SKM-1 treated with dmso at 0.1 percent for 144 hours (cell line): ENCODE measurements at regions not wholly inside any gene's neighbourhood (a gene's known extent, or its start where the extent isn't known, plus 50 kb on each side); places are given as distances from the start of the nearest gene placed in this dataset.
"Not testable (repeated sequence)": the region's sequence is repeated elsewhere in the genome, so short reads cannot be mapped to it uniquely, and the experiment has no call there.

ENCODE experiments used
- DNase-seq: peaks from one replicate; lab custom pipeline; 2025; ENCODE audit not compliant: unreplicated experiment; lab: John Stamatoyannopoulos, UW

DNA sequence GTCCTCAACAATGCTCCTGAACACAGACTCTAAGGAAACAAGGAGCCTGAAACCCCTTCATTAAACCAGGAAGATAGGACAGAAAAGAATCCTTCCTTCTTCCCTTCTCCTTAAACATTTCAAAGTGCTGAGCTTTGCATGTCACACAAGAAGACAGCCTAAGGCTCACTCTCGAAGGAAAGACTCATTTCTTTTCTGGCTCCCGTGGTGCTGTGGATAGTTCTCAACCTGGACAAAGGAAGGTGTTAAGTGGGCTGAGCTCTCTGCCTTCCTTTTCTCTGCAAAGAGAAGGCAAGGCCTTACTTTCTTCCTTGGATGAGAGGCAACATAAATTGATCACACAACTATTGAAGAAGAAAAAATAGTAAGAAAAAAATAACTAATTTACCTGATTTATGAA is 452.4 kb upstream of the DDI1 start:
- DNase-seq = no peak

DNA sequence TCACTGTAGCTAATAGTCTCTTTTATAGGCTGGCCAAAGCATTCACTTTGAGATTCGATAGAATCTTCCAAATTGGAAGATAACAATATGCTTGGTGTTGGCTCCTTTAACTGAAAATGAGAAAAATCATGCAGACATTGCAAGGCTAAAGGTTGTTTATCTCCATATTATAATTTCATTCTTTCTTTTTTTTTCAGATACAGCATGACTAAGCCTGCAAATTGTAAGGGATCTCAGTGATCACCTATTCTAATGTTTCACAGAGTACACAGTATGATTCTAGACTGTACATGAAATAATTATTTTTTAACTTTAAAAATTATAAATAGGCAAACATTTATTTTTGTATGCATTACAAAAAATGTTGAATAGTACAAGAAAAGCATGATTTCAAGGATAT is 451.7 kb upstream of the DDI1 start:
- DNase-seq = no peak

DNA sequence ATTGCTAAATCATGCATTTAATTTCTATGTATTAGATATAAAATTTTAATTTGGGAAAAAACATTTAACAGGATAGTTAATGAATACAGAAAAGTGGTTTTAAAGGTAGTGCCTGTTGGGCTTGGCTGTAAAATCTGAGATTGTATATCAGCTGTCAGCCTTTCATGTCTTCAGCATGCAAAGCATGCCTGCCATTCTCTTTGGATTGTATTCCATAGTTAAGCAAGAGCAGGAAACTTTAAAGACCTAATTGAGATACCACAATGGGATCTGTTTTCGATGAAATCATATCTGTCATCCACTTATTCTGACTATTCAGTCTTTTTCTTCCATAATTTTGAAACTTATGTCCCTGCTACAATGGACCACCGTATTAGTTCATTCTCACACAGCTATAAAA is 451.0 kb upstream of the DDI1 start:
- no peak for DNase-seq

DNA sequence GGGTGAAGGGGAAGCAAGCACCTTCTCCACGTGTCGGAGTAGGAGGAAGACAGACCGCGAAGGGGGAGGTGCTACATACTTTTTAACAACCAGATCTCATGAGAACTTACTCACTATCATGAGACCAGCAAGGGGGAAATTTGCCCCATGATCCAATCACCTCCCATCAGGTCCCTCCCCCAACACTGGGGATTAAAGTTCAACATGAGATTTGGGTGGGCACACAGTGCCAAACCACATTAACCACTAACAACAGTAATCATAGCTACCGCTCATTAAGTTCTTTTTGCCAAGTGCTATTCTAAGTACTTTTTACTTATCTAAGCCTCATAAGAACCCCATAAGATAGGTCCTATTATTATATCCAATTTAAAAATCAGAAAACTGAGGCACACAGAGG is 450.5 kb upstream of the DDI1 start:
- DNase-seq = no peak

DNA sequence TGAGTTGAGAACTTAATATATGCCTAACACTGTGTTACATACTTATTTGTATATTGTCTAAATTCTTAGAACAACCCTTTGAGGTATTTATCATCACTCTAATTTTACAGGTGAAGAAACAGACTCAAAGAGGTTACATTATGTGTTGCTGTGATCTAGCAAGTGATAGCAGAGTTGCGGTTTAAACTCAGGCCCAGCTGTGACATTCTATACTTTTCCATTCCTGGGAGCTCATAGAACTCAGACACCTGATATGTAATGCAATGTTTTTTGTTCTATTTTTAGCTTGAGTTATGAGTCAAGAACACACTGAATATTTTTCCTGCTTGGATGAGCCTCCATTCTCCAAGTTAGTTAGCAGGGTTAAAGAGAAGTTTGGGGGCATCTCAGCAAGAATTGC is 449.7 kb upstream of the DDI1 start:
- no peak for DNase-seq

DNA sequence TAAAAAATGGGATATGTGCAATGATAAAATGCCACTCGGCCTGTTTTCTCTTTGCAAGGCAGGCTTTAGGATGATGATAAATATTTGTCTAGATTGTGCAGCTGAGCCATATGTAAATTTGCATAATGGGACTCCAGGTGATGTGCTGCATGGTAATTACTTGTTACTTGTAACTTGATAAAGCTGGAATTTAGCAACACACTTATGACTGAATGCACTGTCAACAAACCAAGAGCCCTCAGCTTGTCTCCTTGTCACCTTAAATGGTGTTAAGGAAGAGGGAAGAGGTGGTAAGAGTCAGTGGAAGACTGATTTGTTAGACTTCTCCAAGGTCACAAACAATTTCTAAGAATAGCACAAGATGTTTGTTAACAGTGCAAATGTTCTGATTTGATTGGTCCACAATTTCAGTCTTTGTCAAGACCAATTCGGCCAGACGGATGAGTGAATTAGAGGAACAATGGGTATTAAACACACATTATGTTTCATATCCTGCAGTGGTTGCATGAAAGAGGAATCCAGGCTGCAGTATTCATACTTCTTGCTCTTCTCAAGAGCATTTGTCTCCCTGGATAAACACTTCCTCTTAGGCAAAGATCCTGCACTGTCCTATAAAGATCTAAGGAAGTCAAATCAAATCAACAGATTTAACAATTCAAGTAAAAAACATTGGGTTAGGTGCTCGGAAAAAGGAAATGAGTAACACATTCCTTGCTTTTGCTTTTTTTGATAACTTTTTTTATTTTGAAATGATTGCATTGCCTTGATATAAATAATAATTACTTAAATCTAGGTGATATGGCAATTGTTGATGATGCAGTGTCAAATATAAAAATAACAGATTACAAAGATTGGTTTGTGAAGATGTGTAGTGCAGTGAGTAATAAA is 448.3 kb upstream of the DDI1 start:
- no peak for DNase-seq

DNA sequence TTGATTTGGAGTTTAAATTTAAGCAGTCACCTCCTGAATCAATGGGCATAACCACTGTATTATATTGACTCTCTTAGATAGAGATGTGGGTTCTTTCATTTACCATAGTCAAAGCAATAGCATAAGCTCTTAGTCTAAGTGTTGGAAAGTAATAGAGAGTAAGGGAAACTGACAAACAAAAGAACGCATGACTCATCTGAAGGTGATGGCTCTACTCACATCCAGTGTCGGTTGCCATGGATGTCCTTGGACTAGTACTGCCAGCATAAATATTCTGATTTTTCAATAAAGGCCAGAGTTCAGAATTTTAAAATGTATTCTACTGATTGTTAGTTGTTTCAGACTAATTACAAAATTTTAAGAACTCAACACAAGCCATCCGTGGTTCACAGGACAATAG is 444.9 kb upstream of the DDI1 start:
- no peak for DNase-seq

DNA sequence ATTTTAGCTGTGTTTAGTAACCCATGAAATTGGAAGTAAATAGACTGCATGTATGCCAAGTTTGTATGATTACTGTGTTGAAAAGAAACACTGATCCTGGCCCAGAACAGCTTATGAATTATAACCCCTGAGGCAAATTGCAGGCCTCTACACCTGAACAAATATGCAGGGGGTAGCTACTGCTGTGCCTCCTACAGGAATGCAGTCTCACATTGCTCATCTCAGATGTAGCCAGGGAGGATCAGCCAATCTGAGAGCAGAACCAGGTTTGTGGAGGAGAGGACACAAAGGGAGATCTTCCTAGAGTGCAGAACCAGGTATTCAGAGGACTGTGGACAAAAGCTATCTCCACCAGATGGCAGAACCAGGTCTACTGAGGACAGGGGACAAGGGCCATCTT is 442.2 kb upstream of the DDI1 start:
- no peak for DNase-seq

DNA sequence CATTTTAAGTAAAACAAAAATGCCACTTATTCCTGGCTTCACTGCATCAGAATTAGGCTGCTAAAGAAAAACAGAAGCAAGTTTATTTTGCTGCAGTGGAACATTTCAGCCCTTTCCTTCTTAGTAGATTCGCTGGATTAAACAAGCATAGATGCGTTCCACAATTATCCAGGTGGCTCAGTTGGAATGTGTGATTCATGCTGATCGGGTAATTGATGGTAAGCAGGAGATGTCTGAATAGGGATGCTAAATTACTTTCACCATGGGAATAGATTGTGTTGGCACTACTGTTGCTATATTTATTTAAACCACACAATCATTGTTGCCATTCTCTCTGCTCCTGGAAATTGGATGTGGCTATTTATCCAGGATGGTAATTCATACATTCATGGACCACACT is 440.1 kb upstream of the DDI1 start:
- no peak for DNase-seq

DNA sequence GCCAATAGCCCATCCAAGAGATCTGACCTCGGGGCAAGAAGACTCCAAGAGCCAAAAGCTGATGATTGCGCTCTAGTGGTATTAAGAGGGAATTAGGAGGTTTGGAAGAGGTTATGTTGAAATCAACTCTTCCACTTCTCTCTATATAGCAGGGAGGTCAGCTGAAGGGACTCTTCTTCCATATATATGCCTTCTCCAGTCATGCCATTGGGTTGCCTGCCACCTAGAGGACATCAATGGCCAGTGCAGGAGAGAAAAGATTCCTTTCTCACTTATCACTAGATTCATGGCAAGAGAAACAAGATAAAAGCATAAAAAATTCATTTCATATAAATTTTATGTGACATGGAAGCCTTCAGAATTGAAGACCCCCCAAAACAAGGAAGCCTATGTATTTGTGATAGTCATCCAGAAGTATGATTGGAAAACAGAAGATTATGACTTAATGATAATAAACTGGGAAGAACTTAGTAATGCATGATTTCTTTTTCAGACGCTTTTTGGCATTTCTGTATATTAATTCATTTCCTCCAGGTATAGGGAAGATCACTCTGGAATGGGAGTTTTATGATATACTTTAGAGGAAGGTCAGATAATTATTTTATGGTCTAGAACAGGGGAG is 435.1 kb upstream of the DDI1 start:
- DNase-seq = peak; percentile 72

DNA sequence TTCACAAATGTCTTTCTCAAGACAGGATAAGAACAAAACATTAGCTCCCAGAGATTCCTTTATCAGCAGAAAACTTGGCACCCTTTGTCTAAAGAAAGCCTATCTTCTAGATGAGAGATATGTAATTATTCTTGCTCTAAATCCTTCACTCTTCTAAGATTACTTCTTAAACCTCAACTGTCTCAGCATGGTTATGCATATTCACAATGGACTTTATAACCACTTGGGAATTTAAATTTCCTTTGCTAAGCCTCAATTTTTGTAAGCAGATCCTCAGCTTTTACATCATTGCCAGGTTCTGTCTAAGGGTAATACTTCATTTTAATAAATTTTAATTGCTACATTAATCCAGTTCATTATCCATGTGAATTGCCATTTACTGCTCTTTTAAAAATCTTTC is 433.6 kb upstream of the DDI1 start:
- no peak for DNase-seq

DNA sequence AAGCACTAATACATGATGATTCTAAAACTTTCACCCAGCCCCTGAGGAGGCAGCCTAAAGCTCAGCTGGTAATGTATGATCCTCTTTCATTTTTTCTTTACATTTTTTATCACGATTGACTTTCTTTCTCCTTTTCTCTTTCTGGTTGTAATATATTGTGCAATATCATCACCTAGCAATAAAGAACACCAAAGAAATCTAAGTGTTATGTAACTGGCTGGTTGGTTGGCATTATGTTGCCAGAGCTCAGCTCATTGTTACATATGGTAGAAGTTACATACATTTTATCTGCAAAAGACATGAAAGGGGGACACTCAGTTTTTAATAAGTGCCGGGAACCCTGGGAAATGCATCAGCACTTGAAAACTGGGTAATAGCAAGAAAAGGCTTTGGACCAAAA is 432.1 kb upstream of the DDI1 start:
- no peak for DNase-seq

DNA sequence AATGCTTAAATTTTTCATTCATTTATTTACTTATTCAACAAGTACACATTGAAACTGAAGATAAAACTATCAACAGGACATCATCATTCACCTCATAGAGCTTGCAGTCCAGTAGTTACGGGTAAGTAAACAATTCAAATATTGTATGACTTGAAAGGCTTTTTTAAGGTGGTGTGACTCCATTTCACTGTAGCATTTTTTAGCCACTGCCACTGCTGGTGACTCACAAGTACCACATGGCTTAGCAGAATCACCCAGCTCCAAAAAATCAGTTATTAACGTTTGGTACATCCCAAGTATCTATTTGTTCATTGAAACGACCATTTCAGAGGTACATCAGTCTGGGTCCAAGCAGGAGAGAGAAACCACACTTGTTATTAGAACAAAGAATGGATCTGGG is 427.9 kb upstream of the DDI1 start:
- DNase-seq = no peak

DNA sequence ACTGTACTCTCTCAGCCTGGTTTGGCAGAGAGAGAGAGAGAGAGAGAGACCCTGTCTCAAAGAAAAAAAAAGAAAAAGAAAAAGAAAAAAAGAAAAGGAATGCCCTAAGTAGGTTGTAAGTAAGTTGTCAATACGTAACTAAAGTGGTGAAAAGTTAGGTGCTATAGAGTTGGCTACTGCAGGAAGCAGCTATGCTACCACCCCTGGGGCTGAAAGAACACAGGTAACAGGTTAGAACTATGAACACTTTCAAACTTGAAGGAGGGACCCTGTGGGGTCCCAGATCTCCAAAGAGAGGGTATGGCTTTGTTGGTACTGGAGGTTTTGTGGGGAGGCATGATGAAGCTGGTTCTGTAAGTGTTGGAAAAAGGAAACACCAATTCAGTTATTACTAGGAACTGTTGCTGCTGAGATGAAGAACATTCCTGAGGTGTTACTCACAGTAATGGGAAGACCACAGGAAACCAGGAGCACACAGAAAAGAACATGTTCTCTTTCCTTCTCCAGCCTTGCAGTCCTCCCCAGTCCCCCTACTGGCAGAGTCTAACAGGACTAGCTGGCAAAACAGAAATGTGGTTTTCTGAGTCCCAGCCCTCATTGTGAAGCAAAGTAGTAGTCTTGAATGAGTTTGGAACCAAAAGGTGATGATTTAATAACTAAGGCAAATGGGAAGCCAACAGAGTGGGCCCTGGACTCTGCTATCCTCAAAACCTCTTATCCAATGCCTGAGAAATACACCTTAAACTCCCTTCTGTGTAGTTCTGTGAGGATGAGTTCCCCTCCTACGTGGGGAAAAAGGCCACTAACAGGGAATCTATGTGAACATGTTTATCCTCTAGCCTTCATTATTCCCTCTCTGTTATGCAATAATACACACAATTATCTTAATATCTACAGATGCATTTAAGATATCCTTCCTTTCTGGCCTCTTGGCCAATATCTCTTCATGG is 427.0 kb upstream of the DDI1 start:
- DNase-seq = no peak

DNA sequence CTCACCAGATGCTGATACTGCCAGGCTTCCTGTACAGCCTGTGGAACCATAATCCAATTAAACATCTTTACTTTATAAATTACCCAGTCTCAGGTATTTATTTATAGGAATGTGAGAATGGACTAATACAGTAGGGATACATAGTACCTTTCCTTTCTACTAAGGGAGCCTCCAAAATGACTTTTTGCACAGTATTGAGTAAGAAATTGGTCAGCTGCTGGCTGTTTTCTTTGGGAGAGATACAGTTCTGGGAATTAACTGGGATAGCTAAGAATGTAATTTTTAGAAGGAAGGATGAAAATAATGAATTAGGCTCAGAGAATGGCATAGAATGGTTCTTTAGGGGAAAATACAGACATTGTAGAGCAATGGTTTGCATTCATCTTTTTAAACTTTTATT is 426.0 kb upstream of the DDI1 start:
- DNase-seq = no peak

DNA sequence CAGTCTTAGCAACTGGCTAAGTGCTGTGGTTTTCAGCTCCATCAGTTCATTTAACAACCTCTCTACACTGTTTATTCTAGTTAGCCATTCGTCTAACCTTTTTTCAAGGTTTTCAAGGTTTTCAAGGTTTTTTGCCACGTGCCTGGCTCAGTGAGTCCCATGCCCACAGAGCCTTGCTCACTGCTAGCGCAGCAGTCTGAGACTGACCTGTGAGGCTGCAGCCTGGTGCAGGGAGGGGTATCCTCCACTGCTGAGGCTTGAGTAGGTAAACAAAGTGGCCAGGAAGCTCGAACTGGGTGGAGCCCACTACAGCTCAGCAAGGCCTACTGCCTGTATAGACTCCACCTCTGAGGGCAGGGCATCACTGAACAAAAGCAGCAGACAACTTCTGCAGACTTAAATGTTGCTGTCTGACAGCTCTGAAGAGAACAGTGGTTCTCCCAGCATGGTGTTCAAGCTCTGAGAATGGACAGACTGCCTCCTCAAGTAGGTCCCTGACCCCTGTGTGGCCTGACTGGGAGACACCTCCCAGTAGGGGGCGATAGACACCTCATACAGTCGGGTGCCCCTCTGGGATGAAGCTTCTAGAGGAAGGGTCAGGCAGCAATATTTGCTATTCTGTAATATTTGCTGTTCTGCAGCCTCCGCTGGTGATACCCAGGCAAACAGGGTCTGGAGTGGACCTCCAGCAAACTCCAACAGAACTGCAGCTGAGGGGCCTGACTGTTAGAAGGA is 424.7 kb upstream of the DDI1 start:
- DNase-seq = not testable (repeated sequence)

DNA sequence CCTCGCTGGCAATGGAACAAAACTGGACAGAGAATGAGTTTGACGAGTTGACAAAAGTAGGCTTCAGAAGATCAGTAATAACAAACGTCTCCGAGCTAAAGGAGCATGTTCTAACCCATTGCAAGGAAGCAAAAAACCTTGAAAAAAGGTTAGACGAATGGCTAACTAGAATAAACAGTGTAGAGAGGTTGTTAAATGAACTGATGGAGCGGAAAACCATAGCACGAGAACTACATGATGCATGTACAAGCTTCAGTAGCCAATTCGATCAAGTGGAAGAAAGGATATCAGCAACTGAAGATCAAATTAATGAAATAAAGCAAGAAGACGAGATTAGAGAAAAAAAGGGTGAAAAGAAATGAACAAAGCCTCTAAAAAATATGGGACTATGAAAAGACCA is 424.0 kb upstream of the DDI1 start:
- DNase-seq = not testable (repeated sequence)

DNA sequence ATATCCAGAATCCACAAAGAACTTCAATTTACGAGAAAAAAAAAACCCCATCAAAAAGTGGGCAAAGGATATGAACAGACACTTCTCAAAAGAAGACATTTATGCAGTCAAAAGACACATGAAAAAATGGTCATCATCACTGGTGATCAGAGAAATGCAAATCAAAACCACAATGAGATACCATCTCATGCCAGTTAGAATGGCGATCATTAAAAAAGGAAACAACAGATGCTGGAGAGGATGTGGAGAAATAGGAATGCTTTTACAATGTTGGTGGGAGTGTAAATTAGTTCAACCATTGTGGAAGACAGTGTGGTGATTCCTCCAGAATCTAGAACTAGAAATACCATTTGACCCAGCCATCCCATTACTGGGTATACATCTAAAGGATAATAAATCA is 419.9 kb upstream of the DDI1 start:
- not testable (repeated sequence) for DNase-seq

DNA sequence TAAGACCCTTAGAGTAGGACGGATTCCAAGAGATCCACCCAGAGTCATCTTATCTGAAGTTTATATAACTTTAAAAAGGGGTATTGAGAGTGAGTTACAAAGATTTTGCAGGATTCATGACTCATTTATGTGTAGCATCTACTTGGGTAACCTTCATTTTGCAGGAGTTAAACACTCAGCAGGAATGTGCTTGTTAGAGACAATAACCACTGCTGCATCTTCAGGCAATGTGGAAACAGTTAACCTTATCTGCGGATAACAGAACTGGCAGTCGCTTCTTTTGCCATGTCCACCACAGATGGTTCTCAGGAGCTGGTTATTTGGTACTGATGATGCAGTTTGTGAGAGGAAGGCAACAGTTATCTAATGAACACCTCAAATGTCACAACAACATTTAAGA is 417.9 kb upstream of the DDI1 start:
- no peak for DNase-seq

DNA sequence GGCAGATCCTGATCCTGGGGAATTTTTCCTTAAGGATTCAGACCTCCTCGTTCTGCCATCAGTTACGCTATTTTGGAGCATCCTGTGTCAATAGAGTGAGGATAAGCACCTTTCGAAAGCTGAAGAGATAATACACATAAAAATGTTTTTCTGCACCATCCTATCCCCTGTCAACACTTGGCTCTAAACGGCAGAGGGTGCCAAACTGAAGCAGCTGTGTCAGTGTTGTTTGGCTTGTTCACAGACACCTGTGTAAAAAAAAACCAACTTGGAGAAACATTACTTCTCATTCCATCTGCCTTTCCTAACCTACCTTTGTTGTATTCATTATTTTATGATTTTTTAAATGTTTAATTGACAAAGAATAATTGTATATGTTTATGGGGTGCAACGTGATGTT is 417.0 kb upstream of the DDI1 start:
- no peak for DNase-seq

DNA sequence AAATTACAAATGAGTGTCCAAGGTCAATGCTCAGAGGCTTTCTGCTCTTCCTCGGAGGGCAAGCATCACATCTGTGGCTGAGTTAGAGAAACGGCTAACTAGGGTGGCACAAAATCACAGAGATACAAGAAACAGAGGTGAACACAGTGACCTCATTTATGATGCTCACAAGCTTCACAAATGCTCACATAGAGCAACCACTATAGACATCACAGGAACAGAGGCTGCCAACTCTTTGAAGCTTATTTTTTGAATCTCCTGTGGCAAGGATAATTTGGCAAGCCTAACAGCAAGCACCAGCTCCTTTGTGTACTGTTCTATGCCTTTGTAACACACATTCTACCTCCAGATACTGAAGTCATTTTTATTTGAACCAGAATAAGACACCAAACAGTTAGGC is 416.5 kb upstream of the DDI1 start:
- no peak for DNase-seq
